ENCODE measurements at regions not wholly inside any gene's neighbourhood (a gene's known extent, or its start where the extent isn't known, plus 50 kb on each side); places are given as distances from the start of the nearest gene placed in this dataset.
"Not testable (repeated sequence)": the region's sequence is repeated elsewhere in the genome, so short reads cannot be mapped to it uniquely, and the experiment has no call there.

GRCh38 chr4:66931981-66932380 is 613.3 kb downstream of the CENPC start:
- not testable (repeated sequence) for TF ChIP-seq EZH2 (optimal IDR thresholded peaks at IDR 0.05; ENCODE audit: low read depth, low read length); CTCF (IDR thresholded peaks at IDR 0.05; ENCODE audit: low read length); EZH2phosphoT487 (IDR thresholded peaks at IDR 0.05; ENCODE audit: low read length)

Measured in MM.1S (cell line).